GM13976 (cell line): ENCODE measurements at regions not wholly inside any gene's neighbourhood (a gene's known extent, or its start where the extent isn't known, plus 50 kb on each side); places are given as distances from the start of the nearest gene placed in this dataset.

Experiments used
- DNase-seq: peaks from one replicate; pipeline ENCODE4 v3.0.0; 2012; ENCODE audit warnings: low spot score
- CTCF ChIP-seq: IDR thresholded peaks from 2 replicates; pipeline ENCODE4 v1.5.1; 2012; ENCODE audit warnings: borderline replicate concordance, mild to moderate bottlenecking; ENCODE audit not compliant: insufficient read depth; ENCODE audit errors: extremely low read depth, missing control alignments, control extremely low read depth
- in situ Hi-C: fragments of 300-500 bp; cut with MboI; formaldehyde crosslinking; loops from one replicate; pipeline ENCODE4 v1.12.0; 2022; ENCODE audit warnings: low sequenced_read_pairs, mixed read lengths, inconsistent platforms; ENCODE audit not compliant: unreplicated experiment

GRCh38 chr2:145102706-145103105 lies 582.8 kb upstream of the ZEB2 start:
- no peak for DNase-seq
- in situ Hi-C loops, result no loop called here
- no peak for TF ChIP-seq CTCF

- no peak for DNase-seq
- TF ChIP-seq CTCF, result no peak
- in situ Hi-C loops, result no loop called here
Observed at GRCh38 chr2:145100301-145100700, 580.4 kb upstream of the ZEB2 start.

- DNase-seq, result no peak
- in situ Hi-C loops, result no loop called here
- TF ChIP-seq CTCF, result no peak
Observed at GRCh38 chr2:145096582-145096981, 576.7 kb upstream of the ZEB2 start.

GRCh38 chr2:145095641-145096435 lies 575.9 kb upstream of the ZEB2 start:
- no peak for TF ChIP-seq CTCF
- no peak for DNase-seq
- in situ Hi-C loops, result no loop called here

GRCh38 chr2:145094370-145094769 lies 574.5 kb upstream of the ZEB2 start:
- TF ChIP-seq CTCF, result no peak
- in situ Hi-C loops, result no loop called here

GRCh38 chr2:145091967-145092366 lies 572.0 kb upstream of the ZEB2 start:
- no peak for TF ChIP-seq CTCF
- in situ Hi-C loops, result no loop called here
- DNase-seq, result no peak

More at GRCh38 chr2:145094370-145094769, 574.5 kb upstream of the ZEB2 start:
- DNase-seq, result no peak
